Thymus (tissue), 11 donors: ENCODE measurements at regions not wholly inside any gene's neighbourhood (a gene's known extent, or its start where the extent isn't known, plus 50 kb on each side); places are given as distances from the start of the nearest gene placed in this dataset.

Experiments used
- DNase-seq, 9 donors: peaks; one replicate each; pipeline ENCODE4 v3.0.0-alpha.2; 2013; ENCODE audit warnings: low spot score in 9 of 9, low read depth in 6 of 9, missing footprints in 1 of 9
- H3K27ac ChIP-seq, 2 donors: one replicate each; pipeline ENCODE4 v1.5.1; 2013; ENCODE audit warnings: control low read depth in 1 of 2, low read depth in 1 of 2, low read length in 1 of 2, mild to moderate bottlenecking in 1 of 2, moderate library complexity in 1 of 2
- H3K27me3 ChIP-seq, 2 donors: one replicate each; pipeline ENCODE4 v1.5.1; 2013; ENCODE audit warnings: low read length in 1 of 2; ENCODE audit not compliant: control insufficient read depth in 2 of 2, insufficient read depth in 1 of 2
- H3K36me3 ChIP-seq, 2 donors: one replicate each; pipeline ENCODE4 v1.5.1; 2013; ENCODE audit warnings: low read length in 1 of 2, mild to moderate bottlenecking in 1 of 2, moderate library complexity in 1 of 2; ENCODE audit not compliant: control insufficient read depth in 2 of 2, insufficient read depth in 2 of 2
- H3K4me1 ChIP-seq, 2 donors: one replicate each; pipeline ENCODE4 v1.5.1; 2013; ENCODE audit warnings: low read length in 2 of 2; ENCODE audit not compliant: control insufficient read depth in 2 of 2, insufficient read depth in 2 of 2
- H3K4me3 ChIP-seq, 2 donors: one replicate each; pipeline ENCODE4 v1.5.1; 2013; ENCODE audit warnings: low read length in 2 of 2, control low read depth in 1 of 2, mild to moderate bottlenecking in 1 of 2
- H3K9me3 ChIP-seq, 2 donors: one replicate each; pipeline ENCODE4 v1.5.1; 2013; ENCODE audit warnings: low read length in 1 of 2, mild to moderate bottlenecking in 1 of 2; ENCODE audit not compliant: control insufficient read depth in 2 of 2, insufficient read depth in 1 of 2
- WGBS: extraction: QIAGEN DNeasy Blood & Tissue Kit; methylation state at CpG from one replicate; pipeline ENCODE4 v1.1.7; 2013; 5-methylcytosine and 5-hydroxymethylcytosine counted together
- donor health status: healthy.

GRCh38 chr10:94065362-94065761 lies 71.6 kb downstream of the PLCE1 start:
- no peak for DNase-seq
- H3K9me3 ChIP-seq = no peaks in the 10 kb centered on the region
- no peak overlapping the region for H3K27ac ChIP-seq
- no peaks in the 10 kb centered on the region for H3K27me3 ChIP-seq
- H3K4me1 ChIP-seq = no peaks in the 10 kb centered on the region
- WGBS = 92% methylated on average over 3 of the region's 3 CpGs
- H3K4me3 ChIP-seq = no peak overlapping the region
- no peaks in the 10 kb centered on the region for H3K36me3 ChIP-seq

- H3K36me3 ChIP-seq = no peaks in the 10 kb centered on the region
- H3K4me1 ChIP-seq = no peaks in the 10 kb centered on the region
- DNase-seq = no peak
- no peak overlapping the region for H3K4me3 ChIP-seq
- no peaks in the 10 kb centered on the region for H3K27me3 ChIP-seq
- H3K27ac ChIP-seq = no peak overlapping the region
- no peaks in the 10 kb centered on the region for H3K9me3 ChIP-seq
Observed at GRCh38 chr10:94065787-94066186, 72.1 kb downstream of the PLCE1 start.

GRCh38 chr10:94066411-94066810 lies 72.7 kb downstream of the PLCE1 start:
- 37% methylated on average over 6 of the region's 6 CpGs for WGBS
- Histone ChIP-seq H3K27me3 (no peaks in the 10 kb centered on the region), H3K9me3 (no peaks in the 10 kb centered on the region), H3K27ac (no peak overlapping the region), H3K4me3 (no peak overlapping the region), H3K36me3 (no peaks in the 10 kb centered on the region), H3K4me1 (no peaks in the 10 kb centered on the region)
- DNase-seq = peak in 2 of 9 donors; percentile 5 to 17

- Histone ChIP-seq H3K27me3 (no peaks in the 10 kb centered on the region), H3K9me3 (no peaks in the 10 kb centered on the region), H3K4me3 (no peak overlapping the region), H3K36me3 (no peaks in the 10 kb centered on the region), H3K4me1 (no peaks in the 10 kb centered on the region), H3K27ac (no peak overlapping the region)
- no peak for DNase-seq
- 76% methylated on average over 2 of the region's 2 CpGs for WGBS
Observed at GRCh38 chr10:94069884-94070283, 76.2 kb downstream of the PLCE1 start.

- Histone ChIP-seq H3K4me3 (no peak overlapping the region), H3K36me3 (no peaks in the 10 kb centered on the region), H3K4me1 (no peaks in the 10 kb centered on the region), H3K27ac (no peak overlapping the region), H3K9me3 (no peaks in the 10 kb centered on the region), H3K27me3 (no peaks in the 10 kb centered on the region)
- WGBS = 94% methylated on average over 1 of the region's 1 CpG
- DNase-seq = no peak
Observed at GRCh38 chr10:94074462-94074861, 80.7 kb downstream of the PLCE1 start.

GRCh38 chr10:94075506-94075905 lies 81.8 kb downstream of the PLCE1 start:
- H3K36me3 ChIP-seq = no peaks in the 10 kb centered on the region
- H3K9me3 ChIP-seq = no peaks in the 10 kb centered on the region
- no peak overlapping the region for H3K4me3 ChIP-seq
- WGBS = 96% methylated on average over 2 of the region's 2 CpGs
- H3K4me1 ChIP-seq = no peaks in the 10 kb centered on the region
- DNase-seq = no peak
- no peak overlapping the region for H3K27ac ChIP-seq
- no peaks in the 10 kb centered on the region for H3K27me3 ChIP-seq

GRCh38 chr10:94076325-94076841 lies 82.7 kb downstream of the PLCE1 start:
- H3K27ac ChIP-seq = no peak overlapping the region
- no peaks in the 10 kb centered on the region for H3K9me3 ChIP-seq
- H3K36me3 ChIP-seq = no peaks in the 10 kb centered on the region
- H3K4me1 ChIP-seq = no peaks in the 10 kb centered on the region
- no peak for DNase-seq
- no peak overlapping the region for H3K4me3 ChIP-seq
- 86% methylated on average over 2 of the region's 2 CpGs for WGBS
- no peaks in the 10 kb centered on the region for H3K27me3 ChIP-seq

- no peak for DNase-seq
- no peaks in the 10 kb centered on the region for H3K27me3 ChIP-seq
- H3K9me3 ChIP-seq = no peaks in the 10 kb centered on the region
- no peaks in the 10 kb centered on the region for H3K4me1 ChIP-seq
- H3K4me3 ChIP-seq = no peak overlapping the region
- no peaks in the 10 kb centered on the region for H3K36me3 ChIP-seq
- WGBS = 90% methylated on average over 4 of the region's 4 CpGs
- H3K27ac ChIP-seq = no peak overlapping the region
Observed at GRCh38 chr10:94077042-94077441, 83.3 kb downstream of the PLCE1 start.

- no peak overlapping the region for H3K4me3 ChIP-seq
- no peak for DNase-seq
- H3K36me3 ChIP-seq = no peaks in the 10 kb centered on the region
- no peaks in the 10 kb centered on the region for H3K27me3 ChIP-seq
- H3K9me3 ChIP-seq = no peaks in the 10 kb centered on the region
- H3K4me1 ChIP-seq = peaks cover 0 to 3% of the 10 kb centered on the region in 2 donors
- no peak overlapping the region for H3K27ac ChIP-seq
Observed at GRCh38 chr10:94080108-94080507, 86.4 kb downstream of the PLCE1 start.
